GM23338 (cell line): ENCODE measurements at regions not wholly inside any gene's neighbourhood (a gene's known extent, or its start where the extent isn't known, plus 50 kb on each side); places are given as distances from the start of the nearest gene placed in this dataset.

Source experiments
- ATAC-seq: fragments of 200-7000 bp; cut with Tn5 transposase; 3 replicates; pipeline ENCODE4 v1.9.1; 2020
- DNase-seq: peaks from one replicate; pipeline ENCODE4 v3.0.0-alpha.2; 2015; ENCODE audit warnings: low spot score
- H2AFZ ChIP-seq: fragments of 200-600 bp; sonication (generic); 2 replicates; pipeline ENCODE4 v1.8.0; 2016; ENCODE audit warnings: antibody characterized with exemption, mild to moderate bottlenecking, moderate library complexity
- H3F3A ChIP-seq: fragments of 200-600 bp; sonication (generic); replicated peaks from 2 replicates; pipeline ENCODE4 v1.8.0; 2017; ENCODE audit warnings: antibody characterized with exemption, mixed run types, low read depth
- H3K27ac ChIP-seq: fragments of 200-600 bp; sonication (generic); 2 replicates; pipeline ENCODE4 v1.6.1; 2016; ENCODE audit warnings: low read depth
- H3K27me3 ChIP-seq: fragments of 200-600 bp; sonication (generic); 2 replicates; pipeline ENCODE4 v1.8.0; 2016; ENCODE audit warnings: mild to moderate bottlenecking, mixed run types, moderate library complexity; ENCODE audit not compliant: insufficient read depth
- H3K36me3 ChIP-seq: fragments of 200-600 bp; sonication (generic); 2 replicates; pipeline ENCODE4 v1.8.0; 2016; ENCODE audit warnings: mild to moderate bottlenecking; ENCODE audit not compliant: insufficient read depth
- H3K4me1 ChIP-seq: fragments of 200-600 bp; sonication (generic); 2 replicates; pipeline ENCODE4 v1.8.0; 2016; ENCODE audit warnings: mild to moderate bottlenecking, moderate library complexity; ENCODE audit not compliant: insufficient read depth
- H3K4me2 ChIP-seq: fragments of 200-600 bp; sonication (generic); 2 replicates; pipeline ENCODE4 v1.7.1; 2017; ENCODE audit warnings: mixed run types
- H3K4me3 ChIP-seq: fragments of 200-600 bp; sonication (generic); 2 replicates; pipeline ENCODE4 v1.6.1; 2016; ENCODE audit warnings: mixed run types
- H3K79me2 ChIP-seq: fragments of 200-600 bp; sonication (generic); replicated peaks from 2 replicates; pipeline ENCODE4 v1.8.0; 2017; ENCODE audit warnings: mild to moderate bottlenecking; ENCODE audit not compliant: insufficient read depth
- H3K9me2 ChIP-seq: fragments of 200-600 bp; sonication (generic); 2 replicates; pipeline ENCODE4 v1.8.0; 2017; ENCODE audit not compliant: insufficient read depth
- H4K20me1 ChIP-seq: fragments of 200-600 bp; sonication (generic); replicated peaks from 2 replicates; pipeline ENCODE4 v1.8.0; 2017; ENCODE audit warnings: mild to moderate bottlenecking; ENCODE audit not compliant: insufficient read depth
- H3K27ac Mint-ChIP-seq: 2 replicates; pipeline ENCODE4 v1.8.0; 2020; ENCODE audit warnings: inconsistent platforms, mild to moderate bottlenecking, moderate library complexity, mixed read lengths
- H3K27me3 Mint-ChIP-seq: 3 replicates; pipeline ENCODE4 v1.8.0; 2022; ENCODE audit warnings: low read depth, mild to moderate bottlenecking, moderate library complexity, mixed read lengths, inconsistent platforms; ENCODE audit not compliant: insufficient read depth, poor library complexity
- H3K36me3 Mint-ChIP-seq: 3 replicates; pipeline ENCODE4 v1.8.0; 2021; ENCODE audit warnings: low read depth, mild to moderate bottlenecking, inconsistent platforms, moderate library complexity, mixed read lengths
- H3K4me1 Mint-ChIP-seq: 3 replicates; pipeline ENCODE4 v1.8.0; 2020; ENCODE audit warnings: mild to moderate bottlenecking, inconsistent platforms, mixed read lengths
- H3K4me3 Mint-ChIP-seq: 3 replicates; pipeline ENCODE4 v1.8.0; 2021; ENCODE audit warnings: moderate library complexity, mild to moderate bottlenecking, inconsistent platforms, mixed read lengths
- H3K9me3 Mint-ChIP-seq: 3 replicates; pipeline ENCODE4 v1.8.0; 2020; ENCODE audit warnings: moderate library complexity, mild to moderate bottlenecking, inconsistent platforms, mixed read lengths
- CREB1 ChIP-seq: fragments of 250-450 bp; sonication (Bioruptor Pico); IDR thresholded peaks from 2 replicates; pipeline ENCODE4 v1.5.0; 2020; ENCODE audit warnings: low read depth, mild to moderate bottlenecking, moderate library complexity
- ETS1 ChIP-seq: IDR thresholded peaks from 2 replicates; pipeline ENCODE4 v1.6.1; 2016; ENCODE audit warnings: antibody characterized with exemption
- JUNB ChIP-seq: IDR thresholded peaks from one replicate; pipeline ENCODE4 v1.6.1; 2016; ENCODE audit warnings: antibody characterized with exemption; ENCODE audit not compliant: unreplicated experiment
- NANOG ChIP-seq: IDR thresholded peaks from 2 replicates; pipeline ENCODE4 v1.6.1; 2016; ENCODE audit warnings: antibody characterized with exemption, borderline replicate concordance
- POLR2AphosphoS5 ChIP-seq: IDR thresholded peaks from 2 replicates; pipeline ENCODE4 v1.6.1; 2016; ENCODE audit warnings: antibody characterized with exemption, low read depth
- REST ChIP-seq: IDR thresholded peaks from one replicate; pipeline ENCODE4 v1.6.1; 2018; ENCODE audit warnings: antibody characterized with exemption; ENCODE audit not compliant: unreplicated experiment
- STAT1 ChIP-seq: IDR thresholded peaks from one replicate; pipeline ENCODE4 v1.6.1; 2016; ENCODE audit warnings: antibody characterized with exemption; ENCODE audit not compliant: unreplicated experiment
- ZNF331 ChIP-seq: fragments of 250-450 bp; sonication (Bioruptor Pico); IDR thresholded peaks from 2 replicates; pipeline ENCODE4 v1.5.0; 2020; ENCODE audit warnings: low read depth, mild to moderate bottlenecking, moderate library complexity
- ZNF462 ChIP-seq: fragments of 250-450 bp; sonication (Bioruptor Pico); IDR thresholded peaks from 2 replicates; pipeline ENCODE4 v1.5.0; 2020; ENCODE audit warnings: mild to moderate bottlenecking, moderate library complexity

- TF ChIP-seq REST (no peak), NANOG (no peak), ETS1 (no peak), ZNF331 (CRISPR knock-in tag) (no peak)
Observed at GRCh38 chr1:234870020-234870981, 258.3 kb downstream of the TOMM20 start (continued).

- H3K4me3 Mint-ChIP-seq, result no peak overlapping the region
- H4K20me1 ChIP-seq, result no peaks in the 10 kb centered on the region
- peaks cover 3% of the 10 kb centered on the region; the same call in 2 of the 3 replicates for H3K4me1 Mint-ChIP-seq
- peaks cover 16% of the 10 kb centered on the region for H3K27me3 Mint-ChIP-seq
- H3F3A ChIP-seq, result no peaks in the 10 kb centered on the region
- no peaks in the 10 kb centered on the region for H3K36me3 ChIP-seq
- no peak overlapping the region; the same call in 1 of the 2 replicates for H3K27ac Mint-ChIP-seq
- no peaks in the 10 kb centered on the region for H3K9me3 Mint-ChIP-seq
- no peaks in the 10 kb centered on the region for H3K4me1 ChIP-seq
- no peak overlapping the region for H3K27ac ChIP-seq
- no peak overlapping the region for H3K4me3 ChIP-seq
- H3K9me2 ChIP-seq, result no peaks in the 10 kb centered on the region
- H3K36me3 Mint-ChIP-seq, result no peaks in the 10 kb centered on the region
- H3K27me3 ChIP-seq, result no peaks in the 10 kb centered on the region
- H2AFZ ChIP-seq, result no peak overlapping the region
- H3K4me2 ChIP-seq, result no peak overlapping the region
- H3K79me2 ChIP-seq, result no peaks in the 10 kb centered on the region
- ATAC-seq (no peak), DNase-seq (no peak)
- TF ChIP-seq POLR2AphosphoS5 (no peak), ETS1 (no peak), JUNB (no peak), STAT1 (no peak), CREB1 (CRISPR knock-in tag) (no peak), NANOG (no peak), ZNF462 (CRISPR knock-in tag) (no peak)
Observed at GRCh38 chr1:234869182-234870019, 259.2 kb downstream of the TOMM20 start.
